ENCODE measurements at regions not wholly inside any gene's neighbourhood (a gene's known extent, or its start where the extent isn't known, plus 50 kb on each side); places are given as distances from the start of the nearest gene placed in this dataset.

- DNase-seq (ENCODE audit: low read depth, low spot score) (no peak), FAIRE-seq (no peak)
- ChIA-PET CTCF (interaction anchor here (1.6 kb wide), 1 partner anchor 10 kb away, joined by 5 read pairs; no protein-coding TSS in a partner anchor), POLR2A (no interaction called here)
- H3K9me3 ChIP-seq (replicated peaks; ENCODE audit: control insufficient read depth, insufficient read depth, low read length) = no peaks in the 10 kb centered on the region
- intact Hi-C loops (cut with micrococcal nuclease) (no loop called here), dilution Hi-C loops (cut with MboI; ENCODE audit: extremely low pct_ligation_motif_present, low sequenced_read_pairs) (no loop called here)
- TF ChIP-seq FOS (IDR thresholded peaks at IDR 0.05; ENCODE audit: borderline replicate concordance, insufficient read depth, low read length) = no peak
- no peak for TF ChIP-seq POLR2A (IDR thresholded peaks at IDR 0.05; ENCODE audit: low read depth, low read length)
- no peak for TF ChIP-seq EZH2 (IDR thresholded peaks at IDR 0.05; ENCODE audit: borderline replicate concordance, low read depth, low read length, severe bottlenecking)
- TF ChIP-seq MYC (IDR thresholded peaks at IDR 0.05; ENCODE audit: low read depth, low read length) = no peak
- TF ChIP-seq POLR2AphosphoS5 (IDR thresholded peaks at IDR 0.05; ENCODE audit: insufficient read depth, low read depth, low read length) = no peak
- TF ChIP-seq JUN (IDR thresholded peaks at IDR 0.05; ENCODE audit: borderline replicate concordance, insufficient read depth, insufficient read length, low read depth) = no peak
- no peak for TF ChIP-seq GATA2 (IDR thresholded peaks at IDR 0.05; ENCODE audit: insufficient read depth, insufficient read length, low read depth, low read length)
- TF ChIP-seq, protein P1, sequence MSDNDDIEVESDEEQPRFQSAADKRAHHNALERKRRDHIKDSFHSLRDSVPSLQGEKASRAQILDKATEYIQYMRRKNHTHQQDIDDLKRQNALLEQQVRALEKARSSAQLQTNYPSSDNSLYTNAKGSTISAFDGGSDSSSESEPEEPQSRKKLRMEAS (IDR thresholded peaks at IDR 0.05; ENCODE audit: insufficient read depth, insufficient read length) = no peak
- TF ChIP-seq CTCF (IDR thresholded peaks at IDR 0.05; ENCODE audit: extremely low read depth in 1 of 2, insufficient read depth in 1 of 2, low read depth in 1 of 2, low read length in 2 of 2) = no peak
- no peaks in the 10 kb centered on the region for H3K9me1 ChIP-seq (replicated peaks; ENCODE audit: control insufficient read depth, extremely low read depth, insufficient read depth, low read length)
- no peaks in the 10 kb centered on the region for H3K36me3 ChIP-seq (ENCODE audit: control insufficient read depth in 2 of 2, extremely low read depth in 1 of 2, insufficient read depth in 2 of 2, low read length in 2 of 2)
- no peak overlapping the region for H3K9ac ChIP-seq (replicated peaks; ENCODE audit: extremely low read depth, insufficient read depth, low read length)
- H3K27ac ChIP-seq (ENCODE audit: insufficient read depth, low read depth, low read length) = no peak overlapping the region
- no peak overlapping the region for H3K4me2 ChIP-seq (ENCODE audit: insufficient read depth, low read length)
- no peaks in the 10 kb centered on the region for H3K79me2 ChIP-seq (ENCODE audit: control insufficient read depth, insufficient read depth, low read length)
- H2AFZ ChIP-seq (ENCODE audit: low read depth, low read length) = no peak overlapping the region
- H3K27me3 ChIP-seq (ENCODE audit: control insufficient read depth in 2 of 2, insufficient read depth in 2 of 2, low read length in 2 of 2) = no peaks in the 10 kb centered on the region
- H3K4me3 ChIP-seq (replicated peaks in 1 of 3; ENCODE audit: insufficient read depth in 1 of 3, low read depth in 1 of 3, low read length in 3 of 3) = no peak overlapping the region
- no TSS peak for BruUV-seq (replicated peaks)
- H3K4me1 ChIP-seq (ENCODE audit: control insufficient read depth, extremely low read depth, insufficient read depth, low read length) = no peaks in the 10 kb centered on the region
- H4K20me1 ChIP-seq (replicated peaks; ENCODE audit: control insufficient read depth, extremely low read depth, insufficient read depth, low read length) = no peaks in the 10 kb centered on the region
These were observed 150.6 kb downstream of the KCNA5 start for GRCh38 chr12:5194306-5194705.

All from endothelial cell of umbilical vein (primary cell).